Prostate gland (tissue), 2 donors: ENCODE measurements at regions not wholly inside any gene's neighbourhood (a gene's known extent, or its start where the extent isn't known, plus 50 kb on each side); places are given as distances from the start of the nearest gene placed in this dataset.

Source experiments
- CTCF ChIP-seq, 4 experiments: fragments of 200-600 bp in 2 of 4; fragments of 450-650 bp in 2 of 4; sonication (generic) in 2 of 4; IDR thresholded peaks; 1 replicate in 3 of 4; 2 replicates in 1 of 4; pipeline ENCODE4 v1.5.1; 2016 to 2019; ENCODE audit warnings: antibody characterized with exemption in 4 of 4, mild to moderate bottlenecking in 2 of 4, moderate library complexity in 2 of 4
- POLR2A ChIP-seq: fragments of 450-650 bp; IDR thresholded peaks from one replicate; pipeline ENCODE4 v1.6.1; 2016; ENCODE audit warnings: antibody characterized with exemption, mild to moderate bottlenecking
- POLR2AphosphoS5 ChIP-seq: sonication (generic); formaldehyde crosslinking; IDR thresholded peaks from one replicate; pipeline ENCODE4 v1.6.1; 2017; ENCODE audit warnings: antibody characterized with exemption

DNA sequence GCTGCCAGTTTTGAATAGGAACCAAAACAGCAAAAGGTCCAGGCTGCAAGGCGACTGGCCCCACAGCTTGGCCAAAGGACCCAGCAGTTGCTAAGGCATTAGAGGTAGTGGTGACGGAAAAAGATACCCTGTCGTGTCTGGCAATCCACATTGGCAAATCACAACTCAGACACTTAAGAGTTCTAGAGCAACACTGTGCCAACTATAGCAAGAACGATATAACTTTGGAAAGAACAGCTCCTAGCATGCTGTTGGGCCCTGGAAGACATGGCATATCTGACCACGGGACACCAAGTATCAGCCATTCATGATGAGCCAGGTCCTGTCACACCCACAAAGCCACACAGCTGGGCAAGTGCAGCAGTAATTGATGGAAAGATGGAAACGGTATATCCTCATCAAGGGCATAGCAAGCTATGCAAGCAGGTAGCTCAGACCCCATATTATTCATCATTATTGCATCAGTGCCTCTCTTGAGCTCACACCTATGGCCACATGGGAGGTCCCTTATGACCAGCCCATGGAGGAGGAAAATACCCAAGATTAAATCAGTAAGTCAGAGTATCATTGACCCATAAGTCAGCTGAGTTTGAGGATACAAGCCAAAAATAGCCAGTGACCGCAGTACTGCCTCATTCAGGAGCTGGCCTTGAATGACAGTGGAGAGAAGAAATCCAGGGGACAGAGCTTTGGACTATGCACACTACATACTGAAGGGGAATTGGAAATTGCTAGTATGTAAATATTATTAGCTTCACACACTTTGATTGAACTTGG is 221.2 kb downstream of the SETD4 start:
- TF ChIP-seq POLR2A, result no peak
- no peak for TF ChIP-seq CTCF (IDR thresholded peaks at IDR 0.05)
- TF ChIP-seq POLR2AphosphoS5, result no peak
